ENCODE measurements at regions not wholly inside any gene's neighbourhood (a gene's known extent, or its start where the extent isn't known, plus 50 kb on each side); places are given as distances from the start of the nearest gene placed in this dataset.

DNA sequence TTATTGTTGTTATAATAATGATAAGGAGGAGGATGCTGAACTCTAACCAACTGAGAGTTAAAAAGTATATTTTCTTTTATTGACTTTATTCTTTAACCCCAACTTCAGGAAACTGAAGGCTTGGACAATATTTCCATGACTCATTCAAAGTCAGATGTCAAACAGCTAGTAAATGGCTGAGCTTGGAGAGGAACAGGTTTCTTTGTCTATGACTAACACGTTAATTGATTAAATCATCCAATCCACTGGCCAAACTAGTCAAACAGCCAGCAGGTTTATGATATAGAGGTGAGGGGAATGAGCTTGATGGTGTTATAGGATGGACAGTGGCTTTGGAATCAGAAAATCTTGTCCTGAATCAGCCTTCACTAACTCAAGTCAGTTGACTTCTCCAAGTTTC is 119.1 kb upstream of the WDR11 start:
- TF ChIP-seq POLR2AphosphoS5 (IDR thresholded peaks at IDR 0.05; ENCODE audit: borderline replicate concordance, low read depth, low read length) (no peak), EZH2 (IDR thresholded peaks at IDR 0.05) (no peak)
